ENCODE measurements at regions not wholly inside any gene's neighbourhood (a gene's known extent, or its start where the extent isn't known, plus 50 kb on each side); places are given as distances from the start of the nearest gene placed in this dataset.

GRCh38 chr11:95595973-95596489 is 193.6 kb downstream of the FAM76B start:
- Mint-ChIP-seq H3K27ac (no peak overlapping the region), H3K36me3 (no peaks in the 10 kb centered on the region), H3K9me3 (no peaks in the 10 kb centered on the region), H3K4me3 (no peak overlapping the region), H3K4me1 (no peaks in the 10 kb centered on the region), H3K27me3 (ENCODE audit: low read depth in 3 of 3) (peaks cover 0 to 2% (median 0%) of the 10 kb centered on the region in 3 donors)
- DNase-seq: no peak

- H3K9me3 Mint-ChIP-seq: no peaks in the 10 kb centered on the region
- no peak overlapping the region for H3K27ac Mint-ChIP-seq
- H3K36me3 Mint-ChIP-seq: no peaks in the 10 kb centered on the region
- no peak overlapping the region for H3K4me3 Mint-ChIP-seq
- H3K27me3 Mint-ChIP-seq (ENCODE audit: low read depth in 3 of 3): peaks cover 0 to 2% (median 1%) of the 10 kb centered on the region in 3 donors
- DNase-seq: no peak
- H3K4me1 Mint-ChIP-seq: no peaks in the 10 kb centered on the region
Measured at GRCh38 chr11:95595541-95595940, 194.0 kb downstream of the FAM76B start.

- Mint-ChIP-seq H3K4me1 (no peaks in the 10 kb centered on the region), H3K4me3 (no peak overlapping the region), H3K36me3 (no peaks in the 10 kb centered on the region), H3K27ac (no peak overlapping the region), H3K27me3 (ENCODE audit: low read depth in 3 of 3) (peaks cover 0 to 3% (median 2%) of the 10 kb centered on the region in 3 donors), H3K9me3 (no peaks in the 10 kb centered on the region)
- DNase-seq: no peak
Measured at GRCh38 chr11:95593111-95593510, 196.5 kb downstream of the FAM76B start.

GRCh38 chr11:95592471-95592870 is 197.1 kb downstream of the FAM76B start:
- H3K4me3 Mint-ChIP-seq: no peak overlapping the region
- H3K9me3 Mint-ChIP-seq: no peaks in the 10 kb centered on the region
- no peaks in the 10 kb centered on the region for H3K36me3 Mint-ChIP-seq
- no peaks in the 10 kb centered on the region for H3K4me1 Mint-ChIP-seq
- no peak overlapping the region for H3K27ac Mint-ChIP-seq
- DNase-seq: no peak
- H3K27me3 Mint-ChIP-seq (ENCODE audit: low read depth in 3 of 3): peaks cover 0 to 3% (median 2%) of the 10 kb centered on the region in 3 donors

GRCh38 chr11:95589893-95590612 is 199.5 kb downstream of the FAM76B start:
- Mint-ChIP-seq H3K27me3 (ENCODE audit: low read depth in 3 of 3) (peaks cover 0 to 3% (median 0%) of the 10 kb centered on the region in 3 donors), H3K4me3 (no peak overlapping the region), H3K36me3 (no peaks in the 10 kb centered on the region), H3K27ac (no peak overlapping the region), H3K4me1 (no peaks in the 10 kb centered on the region), H3K9me3 (no peaks in the 10 kb centered on the region)
- DNase-seq: no peak

- Mint-ChIP-seq H3K27ac (no peak overlapping the region), H3K4me3 (no peak overlapping the region)
Measured at GRCh38 chr11:95588821-95589220, 200.8 kb downstream of the FAM76B start.

GRCh38 chr11:95586661-95587060 is 202.9 kb downstream of the FAM76B start:
- H3K27ac Mint-ChIP-seq: no peak overlapping the region
- H3K27me3 Mint-ChIP-seq (ENCODE audit: low read depth in 3 of 3): peaks cover 0 to 4% (median 3%) of the 10 kb centered on the region in 3 donors
- H3K9me3 Mint-ChIP-seq: peaks cover 0 to 2% (median 0%) of the 10 kb centered on the region in 6 donors
- H3K4me1 Mint-ChIP-seq: no peaks in the 10 kb centered on the region
- DNase-seq: no peak
- H3K4me3 Mint-ChIP-seq: no peak overlapping the region
- no peaks in the 10 kb centered on the region for H3K36me3 Mint-ChIP-seq

More at GRCh38 chr11:95588821-95589220, 200.8 kb downstream of the FAM76B start:
- no peaks in the 10 kb centered on the region for H3K9me3 Mint-ChIP-seq
- no peak for DNase-seq
- no peaks in the 10 kb centered on the region for H3K4me1 Mint-ChIP-seq
- peaks cover 0 to 3% (median 0%) of the 10 kb centered on the region in 3 donors for H3K27me3 Mint-ChIP-seq (ENCODE audit: low read depth in 3 of 3)
- no peaks in the 10 kb centered on the region for H3K36me3 Mint-ChIP-seq

- H3K4me3 Mint-ChIP-seq: no peak overlapping the region
- H3K9me3 Mint-ChIP-seq: peaks cover 0 to 2% (median 0%) of the 10 kb centered on the region in 6 donors
Measured at GRCh38 chr11:95586155-95586554, 203.4 kb downstream of the FAM76B start.

GRCh38 chr11:95585752-95586077 is 203.9 kb downstream of the FAM76B start:
- DNase-seq: no peak
- no peaks in the 10 kb centered on the region for H3K4me1 Mint-ChIP-seq
- H3K9me3 Mint-ChIP-seq: peaks cover 0 to 5% (median 0%) of the 10 kb centered on the region in 6 donors
- no peak overlapping the region for H3K27ac Mint-ChIP-seq
- H3K27me3 Mint-ChIP-seq (ENCODE audit: low read depth in 3 of 3): peaks cover 0 to 4% (median 3%) of the 10 kb centered on the region in 3 donors
- no peaks in the 10 kb centered on the region for H3K36me3 Mint-ChIP-seq
- H3K4me3 Mint-ChIP-seq: no peak overlapping the region

More at GRCh38 chr11:95586155-95586554, 203.4 kb downstream of the FAM76B start:
- Mint-ChIP-seq H3K4me1 (no peaks in the 10 kb centered on the region), H3K27ac (no peak overlapping the region), H3K36me3 (no peaks in the 10 kb centered on the region), H3K27me3 (ENCODE audit: low read depth in 3 of 3) (peaks cover 0 to 4% (median 3%) of the 10 kb centered on the region in 3 donors)
- no peak for DNase-seq

GRCh38 chr11:95585069-95585751 is 204.4 kb downstream of the FAM76B start:
- H3K9me3 Mint-ChIP-seq: peaks cover 0 to 5% (median 0%) of the 10 kb centered on the region in 6 donors
- DNase-seq: no peak
- no peaks in the 10 kb centered on the region for H3K36me3 Mint-ChIP-seq
- H3K27me3 Mint-ChIP-seq (ENCODE audit: low read depth in 3 of 3): peaks cover 0 to 4% (median 2%) of the 10 kb centered on the region in 3 donors
- H3K4me1 Mint-ChIP-seq: no peaks in the 10 kb centered on the region
- H3K4me3 Mint-ChIP-seq: no peak overlapping the region
- H3K27ac Mint-ChIP-seq: no peak overlapping the region

- H3K36me3 Mint-ChIP-seq: no peaks in the 10 kb centered on the region
- H3K9me3 Mint-ChIP-seq: peaks cover 0 to 5% (median 0%) of the 10 kb centered on the region in 6 donors
- no peak overlapping the region for H3K27ac Mint-ChIP-seq
- no peak overlapping the region for H3K4me3 Mint-ChIP-seq
- H3K27me3 Mint-ChIP-seq (ENCODE audit: low read depth in 3 of 3): peaks cover 0 to 4% (median 2%) of the 10 kb centered on the region in 3 donors
- DNase-seq: no peak
- H3K4me1 Mint-ChIP-seq: no peaks in the 10 kb centered on the region
Measured at GRCh38 chr11:95584589-95584988, 205.0 kb downstream of the FAM76B start.

GRCh38 chr11:95584180-95584579 is 205.4 kb downstream of the FAM76B start:
- no peak overlapping the region for H3K27ac Mint-ChIP-seq
- H3K27me3 Mint-ChIP-seq (ENCODE audit: low read depth in 3 of 3): peaks cover 0 to 4% (median 2%) of the 10 kb centered on the region in 3 donors
- H3K4me1 Mint-ChIP-seq: no peaks in the 10 kb centered on the region
- H3K4me3 Mint-ChIP-seq: no peak overlapping the region
- H3K9me3 Mint-ChIP-seq: peaks cover 0 to 5% (median 0%) of the 10 kb centered on the region in 6 donors
- no peaks in the 10 kb centered on the region for H3K36me3 Mint-ChIP-seq
- no peak for DNase-seq

- no peak for DNase-seq
Measured at GRCh38 chr11:95577716-95578460, 211.7 kb downstream of the FAM76B start.

More at GRCh38 chr11:95577716-95578460, 211.7 kb downstream of the FAM76B start:
- Mint-ChIP-seq H3K9me3 (peaks cover 0 to 5% (median 0%) of the 10 kb centered on the region in 6 donors), H3K27ac (no peak overlapping the region), H3K36me3 (no peaks in the 10 kb centered on the region), H3K4me1 (no peaks in the 10 kb centered on the region), H3K4me3 (no peak overlapping the region), H3K27me3 (ENCODE audit: low read depth in 3 of 3) (peaks cover 1 to 8% (median 5%) of the 10 kb centered on the region in 3 donors)
